HepG2 (cell line): ENCODE measurements at regions not wholly inside any gene's neighbourhood (a gene's known extent, or its start where the extent isn't known, plus 50 kb on each side); places are given as distances from the start of the nearest gene placed in this dataset.

Source experiments
- CENPT ChIP-seq: sonication (generic); formaldehyde crosslinking; IDR thresholded peaks from 2 replicates; pipeline ENCODE4 v1.8.0; 2022; ENCODE audit warnings: low read depth, mild to moderate bottlenecking, moderate library complexity, missing genetic modification reagents
- GATA4 ChIP-seq: sonication (generic); IDR thresholded peaks from 2 replicates; pipeline ENCODE4 v1.6.1; 2016; ENCODE audit warnings: antibody characterized with exemption, low read depth, borderline replicate concordance
- HHEX ChIP-seq: IDR thresholded peaks from 2 replicates; pipeline ENCODE4 v1.6.1; 2016; ENCODE audit warnings: control low read depth
- IKZF4 ChIP-seq: sonication (generic); formaldehyde crosslinking; IDR thresholded peaks from 2 replicates; pipeline ENCODE4 v1.5.1; 2020; ENCODE audit warnings: borderline replicate concordance, mild to moderate bottlenecking, low read depth, missing genetic modification reagents; ENCODE audit errors: not compliant biosample characterization
- JUN ChIP-seq: sonication (generic); formaldehyde crosslinking; IDR thresholded peaks from 2 replicates; pipeline ENCODE4 v1.4.0; 2020; ENCODE audit warnings: mild to moderate bottlenecking, missing genetic modification reagents
- MED13 ChIP-seq: sonication (generic); formaldehyde crosslinking; IDR thresholded peaks from 2 replicates; pipeline ENCODE4 v1.5.0; 2020; ENCODE audit warnings: missing genetic modification reagents
- NFAT5 ChIP-seq: sonication (generic); formaldehyde crosslinking; IDR thresholded peaks from 2 replicates; pipeline ENCODE4 v1.4.0; 2020; ENCODE audit warnings: missing genetic modification reagents
- PAXIP1 ChIP-seq: sonication (generic); formaldehyde crosslinking; conservative IDR thresholded peaks from 2 replicates; pipeline ENCODE4 v1.4.0; 2020; ENCODE audit warnings: mild to moderate bottlenecking, missing genetic modification reagents, moderate library complexity
- POGK ChIP-seq: sonication (generic); formaldehyde crosslinking; conservative IDR thresholded peaks from 2 replicates; pipeline ENCODE4 v1.8.0; 2022; ENCODE audit warnings: mild to moderate bottlenecking, moderate library complexity, missing genetic modification reagents
- RORA ChIP-seq: sonication (generic); formaldehyde crosslinking; IDR thresholded peaks from 2 replicates; pipeline ENCODE4 v1.5.0; 2020; ENCODE audit warnings: mild to moderate bottlenecking, missing genetic modification reagents, moderate library complexity
- TAF1 ChIP-seq: sonication (generic); formaldehyde crosslinking; IDR thresholded peaks from 2 replicates; pipeline ENCODE4 v1.4.0; 2020; ENCODE audit warnings: missing genetic modification reagents
- ZBTB43 ChIP-seq: sonication (generic); formaldehyde crosslinking; conservative IDR thresholded peaks from 2 replicates; pipeline ENCODE4 v1.4.0; 2020; ENCODE audit warnings: missing genetic modification reagents
- ZNF280D ChIP-seq: sonication (generic); formaldehyde crosslinking; IDR thresholded peaks from 2 replicates; pipeline ENCODE4 v1.5.1; 2020; ENCODE audit warnings: mild to moderate bottlenecking, missing genetic modification reagents

GRCh38 chr1:121522061-121522759 is 337.4 kb downstream of the SRGAP2C start (continued):
- peak; percentile 44; the same call in 1 of the 2 replicates for TF ChIP-seq ZNF280D (CRISPR knock-in tag)
- TF ChIP-seq GATA4 = peak; percentile 52; the same call in 1 of the 2 replicates
- TF ChIP-seq JUN (CRISPR knock-in tag) = 0 out of 2 replicates have a peak, but pooled peaks have one; percentile 20
- TF ChIP-seq CENPT (CRISPR knock-in tag) = no peak
- TF ChIP-seq MED13 = peak; percentile 81; the same call in 1 of the 2 replicates
- no peak for TF ChIP-seq IKZF4 (CRISPR knock-in tag)
- TF ChIP-seq HHEX (CRISPR knock-in tag) = peak; percentile 65
- peak; percentile 86 for TF ChIP-seq RORA (CRISPR knock-in tag)
- TF ChIP-seq NFAT5 (CRISPR knock-in tag) = no peak
- TF ChIP-seq PAXIP1 (CRISPR knock-in tag) = peak; percentile 94
- TF ChIP-seq TAF1 = peak; percentile 44; the same call in 1 of the 2 replicates
- TF ChIP-seq ZBTB43 (CRISPR knock-in tag) = 0 out of 2 replicates have a peak, but pooled peaks have one; percentile 41
- TF ChIP-seq POGK (CRISPR knock-in tag) = no peak
